ENCODE measurements at regions not wholly inside any gene's neighbourhood (a gene's known extent, or its start where the extent isn't known, plus 50 kb on each side); places are given as distances from the start of the nearest gene placed in this dataset.

GRCh38 chr1:166679369-166679768 is 159.9 kb upstream of the POGK start:
- TF ChIP-seq CTCF (optimal IDR thresholded peaks at IDR 0.05 in 1 of 3, IDR thresholded peaks at IDR 0.05 in 1 of 3, conservative IDR thresholded peaks at IDR 0.05 in 1 of 3; ENCODE audit: extremely low read depth in 1 of 3, insufficient read depth in 2 of 3, low read length in 3 of 3), result no peak
- TF ChIP-seq EZH2 (IDR thresholded peaks at IDR 0.05; ENCODE audit: low read length), result no peak
